ENCODE measurements at regions not wholly inside any gene's neighbourhood (a gene's known extent, or its start where the extent isn't known, plus 50 kb on each side); places are given as distances from the start of the nearest gene placed in this dataset.

GRCh38 chr18:52244658-52245057, 95.3 kb upstream of the DCC start:
- WGBS (ENCODE audit: low lambda C conversion rate) = 59% methylated on average over 2 of the region's 2 CpGs
- no peaks in the 10 kb centered on the region for H3K79me2 ChIP-seq (ENCODE audit: insufficient read depth)
- no peak for DNase-seq
- no peak overlapping the region for H3K27ac ChIP-seq (ENCODE audit: low read depth in 2 of 2, low read length in 1 of 2)
- H3K9ac ChIP-seq = no peak overlapping the region
- no peak overlapping the region for H2AFZ ChIP-seq (ENCODE audit: low read depth)
- no peak overlapping the region for H3K4me2 ChIP-seq
- no peaks in the 10 kb centered on the region for H3K27me3 ChIP-seq (ENCODE audit: insufficient read depth)
- H3F3A ChIP-seq (replicated peaks; ENCODE audit: insufficient read depth) = no peaks in the 10 kb centered on the region
- no peaks in the 10 kb centered on the region for H3K36me3 ChIP-seq (replicated peaks in 1 of 2; ENCODE audit: control insufficient read depth in 1 of 2, insufficient read depth in 2 of 2, low read length in 1 of 2)
- no peak for TF ChIP-seq ELF1 (IDR thresholded peaks at IDR 0.05)
- no peak for TF ChIP-seq NRF1 (IDR thresholded peaks at IDR 0.05; ENCODE audit: low read depth, low read length)
- no peak for TF ChIP-seq SIN3A (IDR thresholded peaks at IDR 0.05; ENCODE audit: borderline replicate concordance, low read depth, low read length)
- TF ChIP-seq TEAD4 (IDR thresholded peaks at IDR 0.05; ENCODE audit: borderline replicate concordance, insufficient read depth) = no peak
- TF ChIP-seq EP300 (IDR thresholded peaks at IDR 0.05; ENCODE audit: borderline replicate concordance in 1 of 2, low read depth in 1 of 2, low read length in 1 of 2) = no peak
- TF ChIP-seq CTCF (IDR thresholded peaks at IDR 0.05) = no peak
- no peak for TF ChIP-seq MXI1 (IDR thresholded peaks at IDR 0.05; ENCODE audit: low read depth, low read length)
- no peak for TF ChIP-seq RFX5 (IDR thresholded peaks at IDR 0.05; ENCODE audit: low read length)
- TF ChIP-seq RAD21 (IDR thresholded peaks at IDR 0.05; ENCODE audit: low read length) = no peak
- no peak for TF ChIP-seq RXRA (IDR thresholded peaks at IDR 0.05; ENCODE audit: borderline replicate concordance, low read depth)
- TF ChIP-seq EZH2phosphoT487 (IDR thresholded peaks at IDR 0.05; ENCODE audit: borderline replicate concordance, low read depth) = no peak
- no peak for TF ChIP-seq PBX3 (IDR thresholded peaks at IDR 0.05)
- TF ChIP-seq, protein P1, sequence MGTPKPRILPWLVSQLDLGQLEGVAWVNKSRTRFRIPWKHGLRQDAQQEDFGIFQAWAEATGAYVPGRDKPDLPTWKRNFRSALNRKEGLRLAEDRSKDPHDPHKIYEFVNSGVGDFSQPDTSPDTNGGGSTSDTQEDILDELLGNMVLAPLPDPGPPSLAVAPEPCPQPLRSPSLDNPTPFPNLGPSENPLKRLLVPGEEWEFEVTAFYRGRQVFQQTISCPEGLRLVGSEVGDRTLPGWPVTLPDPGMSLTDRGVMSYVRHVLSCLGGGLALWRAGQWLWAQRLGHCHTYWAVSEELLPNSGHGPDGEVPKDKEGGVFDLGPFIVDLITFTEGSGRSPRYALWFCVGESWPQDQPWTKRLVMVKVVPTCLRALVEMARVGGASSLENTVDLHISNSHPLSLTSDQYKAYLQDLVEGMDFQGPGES (IDR thresholded peaks at IDR 0.05; ENCODE audit: low read depth, low read length) = no peak
- no peak for TF ChIP-seq MEF2A (IDR thresholded peaks at IDR 0.05; ENCODE audit: borderline replicate concordance, low read depth)
- no peak for TF ChIP-seq TCF12 (IDR thresholded peaks at IDR 0.05)
- TF ChIP-seq, protein P2, sequence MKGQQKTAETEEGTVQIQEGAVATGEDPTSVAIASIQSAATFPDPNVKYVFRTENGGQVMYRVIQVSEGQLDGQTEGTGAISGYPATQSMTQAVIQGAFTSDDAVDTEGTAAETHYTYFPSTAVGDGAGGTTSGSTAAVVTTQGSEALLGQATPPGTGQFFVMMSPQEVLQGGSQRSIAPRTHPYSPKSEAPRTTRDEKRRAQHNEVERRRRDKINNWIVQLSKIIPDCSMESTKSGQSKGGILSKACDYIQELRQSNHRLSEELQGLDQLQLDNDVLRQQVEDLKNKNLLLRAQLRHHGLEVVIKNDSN (IDR thresholded peaks at IDR 0.05; ENCODE audit: borderline replicate concordance, low read depth) = no peak
- no peak for TF ChIP-seq YY1 (IDR thresholded peaks at IDR 0.05; ENCODE audit: low read depth)
- H3K9me2 ChIP-seq = no peaks in the 10 kb centered on the region
- H3K4me1 ChIP-seq (ENCODE audit: control insufficient read depth in 1 of 2, insufficient read depth in 2 of 2, low read depth in 1 of 2, low read length in 1 of 2) = no peaks in the 10 kb centered on the region
- CTCF ChIA-PET = no interaction called here
- H3K9me3 ChIP-seq = no peaks in the 10 kb centered on the region
- H3K4me3 ChIP-seq (ENCODE audit: low read depth in 2 of 2, low read length in 1 of 2) = no peak overlapping the region
- H4K20me1 ChIP-seq (ENCODE audit: insufficient read depth) = no peaks in the 10 kb centered on the region
- POLR2A ChIA-PET = no interaction called here

All from SK-N-SH (cell line).